ENCODE measurements at regions not wholly inside any gene's neighbourhood (a gene's known extent, or its start where the extent isn't known, plus 50 kb on each side); places are given as distances from the start of the nearest gene placed in this dataset.

- no peak for DNase-seq (ENCODE audit: low spot score)
Measured at GRCh38 chr2:126309185-126309584, 346.8 kb upstream of the GYPC start.

- DNase-seq (ENCODE audit: low spot score), result no peak
Measured at GRCh38 chr2:126312579-126312978, 343.4 kb upstream of the GYPC start.

- no peak for DNase-seq (ENCODE audit: low spot score)
Measured at GRCh38 chr2:126315828-126316227, 340.1 kb upstream of the GYPC start.

- DNase-seq (ENCODE audit: low spot score), result no peak
Measured at GRCh38 chr2:126317790-126318431, 338.0 kb upstream of the GYPC start.

- no peak for DNase-seq (ENCODE audit: low spot score)
Measured at GRCh38 chr2:126322342-126322741, 333.6 kb upstream of the GYPC start.

- no peak for DNase-seq (ENCODE audit: low spot score)
Measured at GRCh38 chr2:126325202-126325601, 330.8 kb upstream of the GYPC start.

- no peak for DNase-seq (ENCODE audit: low spot score)
Measured at GRCh38 chr2:126329173-126329572, 326.8 kb upstream of the GYPC start.

GRCh38 chr2:126342457-126342856 is 313.5 kb upstream of the GYPC start:
- DNase-seq (ENCODE audit: low spot score), result no peak

- DNase-seq (ENCODE audit: low spot score), result no peak
Measured at GRCh38 chr2:126343136-126343535, 312.8 kb upstream of the GYPC start.

- DNase-seq (ENCODE audit: low spot score), result no peak
Measured at GRCh38 chr2:126344493-126344892, 311.5 kb upstream of the GYPC start.

- no peak for DNase-seq (ENCODE audit: low spot score)
Measured at GRCh38 chr2:126345691-126346090, 310.3 kb upstream of the GYPC start.

- no peak for DNase-seq (ENCODE audit: low spot score)
Measured at GRCh38 chr2:126356631-126357030, 299.3 kb upstream of the GYPC start.

- no peak for DNase-seq (ENCODE audit: low spot score)
Measured at GRCh38 chr2:126358122-126358521, 297.8 kb upstream of the GYPC start.

- DNase-seq (ENCODE audit: low spot score), result no peak
Measured at GRCh38 chr2:126359494-126359893, 296.5 kb upstream of the GYPC start.

GRCh38 chr2:126367361-126367760 is 288.6 kb upstream of the GYPC start:
- no peak for DNase-seq (ENCODE audit: low spot score)

GRCh38 chr2:126368758-126369157 is 287.2 kb upstream of the GYPC start:
- no peak for DNase-seq (ENCODE audit: low spot score)

GRCh38 chr2:126370201-126370600 is 285.8 kb upstream of the GYPC start:
- DNase-seq (ENCODE audit: low spot score), result no peak

GRCh38 chr2:126372406-126372805 is 283.6 kb upstream of the GYPC start:
- DNase-seq (ENCODE audit: low spot score), result no peak

GRCh38 chr2:126378176-126378575 is 277.8 kb upstream of the GYPC start:
- no peak for DNase-seq (ENCODE audit: low spot score)

- DNase-seq (ENCODE audit: low spot score), result no peak
Measured at GRCh38 chr2:126381091-126381490, 274.9 kb upstream of the GYPC start.

GRCh38 chr2:126382998-126383397 is 273.0 kb upstream of the GYPC start:
- no peak for DNase-seq (ENCODE audit: low spot score)

- DNase-seq (ENCODE audit: low spot score), result no peak
Measured at GRCh38 chr2:126383800-126384199, 272.2 kb upstream of the GYPC start.

GRCh38 chr2:126385441-126385840 is 270.5 kb upstream of the GYPC start:
- no peak for DNase-seq (ENCODE audit: low spot score)

- DNase-seq (ENCODE audit: low spot score), result no peak
Measured at GRCh38 chr2:126385983-126386382, 270.0 kb upstream of the GYPC start.

GRCh38 chr2:126389446-126389845 is 266.5 kb upstream of the GYPC start:
- no peak for DNase-seq (ENCODE audit: low spot score)
